ENCODE measurements at regions not wholly inside any gene's neighbourhood (a gene's known extent, or its start where the extent isn't known, plus 50 kb on each side); places are given as distances from the start of the nearest gene placed in this dataset.

DNA sequence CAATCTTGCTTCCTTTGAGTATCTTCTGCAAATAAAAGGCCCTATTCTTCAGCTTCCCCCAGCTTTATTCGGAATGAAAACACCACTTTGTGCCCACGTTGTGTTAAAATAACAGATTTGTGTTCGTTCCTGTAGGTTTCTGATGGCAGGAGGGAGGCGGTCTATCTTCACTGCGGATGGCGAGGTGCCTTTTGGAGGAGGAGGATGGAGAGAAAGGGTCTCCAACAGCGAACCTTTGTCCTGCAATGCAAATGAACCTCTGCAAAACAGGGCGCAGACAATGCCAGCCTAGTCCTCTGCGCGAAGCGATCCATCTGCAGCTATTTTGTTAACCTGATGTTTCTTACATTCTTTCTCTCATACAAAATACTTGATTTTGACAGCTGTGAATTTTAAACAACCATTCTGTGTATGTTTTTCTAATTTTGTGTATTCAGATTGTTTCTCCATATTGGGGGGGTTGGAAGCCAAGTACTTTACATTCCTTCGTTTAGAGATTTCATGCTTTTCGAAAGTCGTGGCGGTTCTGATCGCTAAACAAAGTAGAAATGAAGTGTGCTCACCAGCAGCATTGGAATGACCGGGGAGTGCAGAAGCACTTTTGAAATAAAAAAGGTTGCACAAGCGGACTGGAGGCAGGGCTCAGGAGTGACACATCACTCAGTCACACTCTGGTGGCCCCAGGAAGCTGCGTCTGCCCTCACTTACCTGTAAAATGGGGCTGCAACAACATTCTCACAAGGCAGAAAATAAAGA is 279.0 kb upstream of the IRX5 start:
- Histone ChIP-seq H3K4me3 (no peak overlapping the region), H3K36me3 (no peaks in the 10 kb centered on the region), H3K27me3 (peaks cover 0 to 52% (median 0%) of the 10 kb centered on the region in 4 donors), H3K4me1 (peaks cover 0 to 82% (median 9%) of the 10 kb centered on the region in 3 donors), H3K9me3 (no peaks in the 10 kb centered on the region), H3K27ac (peak overlapping the region in 1 of 4 donors; percentile 42)
- intact Hi-C loops (cut with DNase I): no loop called here
- no peak for DNase-seq
- WGBS, 2 donors: 53 to 65% methylated on average over 19 of the region's 19 CpGs
- TF ChIP-seq POLR2A (IDR thresholded peaks at IDR 0.05): no peak
- TF ChIP-seq, protein P1, sequence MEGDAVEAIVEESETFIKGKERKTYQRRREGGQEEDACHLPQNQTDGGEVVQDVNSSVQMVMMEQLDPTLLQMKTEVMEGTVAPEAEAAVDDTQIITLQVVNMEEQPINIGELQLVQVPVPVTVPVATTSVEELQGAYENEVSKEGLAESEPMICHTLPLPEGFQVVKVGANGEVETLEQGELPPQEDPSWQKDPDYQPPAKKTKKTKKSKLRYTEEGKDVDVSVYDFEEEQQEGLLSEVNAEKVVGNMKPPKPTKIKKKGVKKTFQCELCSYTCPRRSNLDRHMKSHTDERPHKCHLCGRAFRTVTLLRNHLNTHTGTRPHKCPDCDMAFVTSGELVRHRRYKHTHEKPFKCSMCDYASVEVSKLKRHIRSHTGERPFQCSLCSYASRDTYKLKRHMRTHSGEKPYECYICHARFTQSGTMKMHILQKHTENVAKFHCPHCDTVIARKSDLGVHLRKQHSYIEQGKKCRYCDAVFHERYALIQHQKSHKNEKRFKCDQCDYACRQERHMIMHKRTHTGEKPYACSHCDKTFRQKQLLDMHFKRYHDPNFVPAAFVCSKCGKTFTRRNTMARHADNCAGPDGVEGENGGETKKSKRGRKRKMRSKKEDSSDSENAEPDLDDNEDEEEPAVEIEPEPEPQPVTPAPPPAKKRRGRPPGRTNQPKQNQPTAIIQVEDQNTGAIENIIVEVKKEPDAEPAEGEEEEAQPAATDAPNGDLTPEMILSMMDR (IDR thresholded peaks at IDR 0.05): no peak

DNA sequence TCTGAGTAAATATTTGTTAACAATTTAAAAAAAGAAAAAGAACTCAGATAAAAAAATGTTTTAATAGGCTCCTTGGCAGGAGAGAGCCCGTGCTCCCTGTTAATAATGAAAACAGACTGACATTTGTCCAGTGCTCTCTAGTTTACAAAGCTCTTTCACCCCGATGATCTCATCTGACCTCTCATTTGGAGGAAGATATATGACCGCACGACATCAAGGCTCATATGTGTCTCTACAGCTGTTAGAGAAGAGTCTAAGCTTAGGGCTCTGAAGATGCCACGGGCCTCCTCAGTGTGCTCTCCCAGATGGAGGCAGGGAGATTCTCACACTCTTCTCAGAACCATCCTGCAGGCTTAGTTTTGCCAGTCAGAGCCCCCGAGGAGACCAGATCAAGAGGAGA is 280.8 kb upstream of the IRX5 start:
- WGBS, 2 donors: 59 to 69% methylated on average over 5 to 6 of the region's 6 CpGs
- no peak for TF ChIP-seq POLR2A (IDR thresholded peaks at IDR 0.05)
- TF ChIP-seq, protein P1 (IDR thresholded peaks at IDR 0.05): no peak
- Histone ChIP-seq H3K27me3 (peaks cover 0 to 43% (median 0%) of the 10 kb centered on the region in 4 donors), H3K9me3 (no peaks in the 10 kb centered on the region), H3K4me3 (no peak overlapping the region), H3K27ac (no peak overlapping the region), H3K36me3 (no peaks in the 10 kb centered on the region), H3K4me1 (peaks cover 0 to 82% (median 8%) of the 10 kb centered on the region in 3 donors)
- no peak for DNase-seq
- intact Hi-C loops (cut with DNase I): loop anchor here (5.0 kb wide), 1 partner anchor 282 kb away; the partner anchor contains the start of gene IRX5

DNA sequence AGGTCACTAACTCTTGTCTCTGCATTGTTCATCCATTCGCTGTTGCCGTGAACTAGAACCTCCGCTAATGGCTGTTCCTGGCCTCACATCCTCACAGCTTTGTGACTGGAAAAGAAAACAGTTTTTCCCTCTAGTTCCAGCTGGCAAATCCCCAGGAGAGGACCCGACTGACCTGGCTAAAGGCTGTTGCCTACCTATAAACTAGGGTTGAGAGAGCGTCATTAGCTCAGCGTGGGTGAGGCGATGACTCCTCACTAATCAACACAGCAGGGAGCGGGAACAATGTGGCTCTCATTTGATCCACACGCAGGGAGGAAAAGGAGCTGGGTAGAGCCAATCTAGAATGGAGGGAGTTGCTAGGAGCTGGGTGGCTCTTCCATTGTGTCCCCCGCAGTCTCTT is 282.1 kb upstream of the IRX5 start:
- no peaks in the 10 kb centered on the region for H3K9me3 ChIP-seq
- H3K27me3 ChIP-seq: peaks cover 0 to 31% (median 0%) of the 10 kb centered on the region in 4 donors
- DNase-seq: no peak
- H3K27ac ChIP-seq: peak overlapping the region; percentile 61 to 77 (median 70)
- no peak overlapping the region for H3K4me3 ChIP-seq
- 32 to 46% methylated on average over 10 of the region's 10 CpGs for WGBS, 2 donors
- peaks cover 0 to 82% (median 8%) of the 10 kb centered on the region in 3 donors for H3K4me1 ChIP-seq
- TF ChIP-seq, protein P1 (IDR thresholded peaks at IDR 0.05): no peak
- TF ChIP-seq POLR2A (IDR thresholded peaks at IDR 0.05): no peak
- intact Hi-C loops (cut with DNase I): loop anchor here (5.0 kb wide), 1 partner anchor 284 kb away; the partner anchor contains the start of gene IRX5
- no peaks in the 10 kb centered on the region for H3K36me3 ChIP-seq

DNA sequence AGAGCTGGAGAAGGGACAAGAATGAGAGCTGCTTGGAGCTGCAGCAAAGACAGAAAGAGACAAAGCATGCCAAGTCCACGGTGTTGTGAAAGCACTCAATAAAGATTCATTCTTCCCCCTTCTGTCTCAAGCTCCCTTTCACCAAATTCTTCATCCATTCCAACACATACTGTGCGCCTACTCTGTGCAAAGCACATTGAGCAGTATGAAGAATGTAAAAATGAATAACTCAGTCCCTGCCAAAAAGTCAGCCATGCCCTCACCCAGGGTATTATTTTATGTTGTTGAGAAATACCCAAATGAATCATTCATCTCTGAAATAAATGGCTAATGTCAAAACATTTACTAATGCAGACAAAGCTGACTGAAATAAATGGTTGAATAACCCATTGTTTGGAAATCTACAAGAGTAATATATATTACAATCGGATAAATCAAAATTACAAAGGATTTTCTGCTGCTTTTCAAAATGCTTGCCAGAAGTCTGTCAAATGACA is 282.9 kb upstream of the IRX5 start:
- peaks cover 0 to 80% (median 8%) of the 10 kb centered on the region in 3 donors for H3K4me1 ChIP-seq
- H3K27me3 ChIP-seq: peaks cover 0 to 23% (median 0%) of the 10 kb centered on the region in 4 donors
- H3K4me3 ChIP-seq: no peak overlapping the region
- H3K9me3 ChIP-seq: no peaks in the 10 kb centered on the region
- WGBS, 2 donors: 13 to 26% methylated on average over 3 of the region's 3 CpGs
- no peak for TF ChIP-seq POLR2A (IDR thresholded peaks at IDR 0.05)
- TF ChIP-seq, protein P1 (IDR thresholded peaks at IDR 0.05): no peak
- no peaks in the 10 kb centered on the region for H3K36me3 ChIP-seq
- intact Hi-C loops (cut with DNase I): loop anchor here (5.0 kb wide), 1 partner anchor 285 kb away; the partner anchor contains the start of gene IRX5
- H3K27ac ChIP-seq: peak overlapping the region; percentile 61 to 77 (median 70)
- no peak for DNase-seq

DNA sequence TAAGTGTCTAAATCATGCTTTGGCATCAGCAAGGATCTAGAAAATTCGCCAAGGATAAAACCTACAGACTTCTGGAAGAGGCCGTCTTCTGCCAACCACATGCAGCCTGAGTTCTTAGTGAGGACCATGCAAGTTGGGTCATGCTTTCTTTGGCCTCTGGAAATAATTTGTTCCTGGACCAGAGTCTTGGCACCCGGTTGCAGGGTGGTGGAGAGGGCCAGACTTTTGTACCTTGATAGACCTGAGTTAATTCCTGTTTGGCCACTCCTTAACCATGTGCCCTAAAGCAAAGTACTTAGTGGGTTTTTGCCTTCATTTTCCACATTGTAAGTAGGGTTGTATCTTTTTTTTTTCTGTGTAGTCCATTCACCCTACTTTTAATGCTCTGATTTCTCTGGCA is 283.4 kb upstream of the IRX5 start:
- WGBS, 2 donors: 27 to 67% methylated on average over 3 of the region's 3 CpGs
- Histone ChIP-seq H3K27me3 (peaks cover 0 to 18% (median 0%) of the 10 kb centered on the region in 4 donors), H3K36me3 (no peaks in the 10 kb centered on the region), H3K9me3 (no peaks in the 10 kb centered on the region), H3K4me1 (peaks cover 0 to 74% (median 5%) of the 10 kb centered on the region in 3 donors), H3K27ac (peak overlapping the region; percentile 61 to 77 (median 70)), H3K4me3 (no peak overlapping the region)
- intact Hi-C loops (cut with DNase I): loop anchor here (5.0 kb wide), 1 partner anchor 285 kb away; the partner anchor contains the start of gene IRX5
- TF ChIP-seq, protein P1 (IDR thresholded peaks at IDR 0.05): no peak
- TF ChIP-seq POLR2A (IDR thresholded peaks at IDR 0.05): no peak
- no peak for DNase-seq
